HFF-Myc (cell line): ENCODE measurements at regions not wholly inside any gene's neighbourhood (a gene's known extent, or its start where the extent isn't known, plus 50 kb on each side); places are given as distances from the start of the nearest gene placed in this dataset.

ENCODE experiments used
- DNase-seq: peaks from one replicate; pipeline ENCODE4 v3.0.0-alpha.2; 2011; ENCODE audit warnings: low read depth; ENCODE audit errors: extremely low read depth
- H3K4me3 ChIP-seq: replicated peaks from 2 replicates; pipeline ENCODE4 v1.5.1; 2011; ENCODE audit warnings: low read depth, mild to moderate bottlenecking, control low read depth, low read length
- CTCF ChIP-seq: IDR thresholded peaks from 2 replicates; pipeline ENCODE4 v1.5.1; 2012; ENCODE audit warnings: mild to moderate bottlenecking, low read depth, low read length, control low read depth; ENCODE audit errors: missing control alignments

GRCh38 chr2:195480121-195480520 is 176.9 kb upstream of the SLC39A10 start:
- no peak for TF ChIP-seq CTCF
- DNase-seq = no peak
- no peak overlapping the region for H3K4me3 ChIP-seq

GRCh38 chr2:195479407-195479806 is 177.6 kb upstream of the SLC39A10 start:
- DNase-seq = no peak

GRCh38 chr2:195477996-195478382 is 179.0 kb upstream of the SLC39A10 start:
- no peak for TF ChIP-seq CTCF
- no peak overlapping the region for H3K4me3 ChIP-seq
- DNase-seq = no peak

More at GRCh38 chr2:195479407-195479806, 177.6 kb upstream of the SLC39A10 start:
- H3K4me3 ChIP-seq = no peak overlapping the region
- no peak for TF ChIP-seq CTCF

- no peak overlapping the region for H3K4me3 ChIP-seq
- TF ChIP-seq CTCF = no peak
- peak; percentile 42 for DNase-seq
These were observed 179.6 kb upstream of the SLC39A10 start for GRCh38 chr2:195477248-195477995.

GRCh38 chr2:195475336-195475735 is 181.7 kb upstream of the SLC39A10 start:
- H3K4me3 ChIP-seq = no peak overlapping the region
- no peak for DNase-seq
- no peak for TF ChIP-seq CTCF

- no peak for DNase-seq
- no peak for TF ChIP-seq CTCF
- no peak overlapping the region for H3K4me3 ChIP-seq
These were observed 183.2 kb upstream of the SLC39A10 start for GRCh38 chr2:195473862-195474261.

- no peak for TF ChIP-seq CTCF
- no peak for DNase-seq
- no peak overlapping the region for H3K4me3 ChIP-seq
These were observed 184.4 kb upstream of the SLC39A10 start for GRCh38 chr2:195472501-195473234.
